Hepatocyte (in vitro differentiated cells): ENCODE measurements at regions not wholly inside any gene's neighbourhood (a gene's known extent, or its start where the extent isn't known, plus 50 kb on each side); places are given as distances from the start of the nearest gene placed in this dataset.
"Not testable (repeated sequence)": the region's sequence is repeated elsewhere in the genome, so short reads cannot be mapped to it uniquely, and the experiment has no call there.

Experiments used
- EZH2 ChIP-seq: fragments of 200-600 bp; sonication (generic); IDR thresholded peaks from 2 replicates; pipeline ENCODE4 v1.6.1; 2016; ENCODE audit warnings: antibody characterized with exemption, mild to moderate bottlenecking, borderline replicate concordance
- EZH2phosphoT487 ChIP-seq: fragments of 200-600 bp; sonication (generic); IDR thresholded peaks from one replicate; pipeline ENCODE4 v1.6.1; 2018; ENCODE audit warnings: antibody characterized with exemption, mild to moderate bottlenecking, low read depth, moderate library complexity; ENCODE audit not compliant: unreplicated experiment, severe bottlenecking
- TF ChIP-seq, protein P1 (sequence below): fragments of 200-600 bp; sonication (generic); IDR thresholded peaks from 2 replicates; pipeline ENCODE4 v1.5.1; 2016; ENCODE audit warnings: antibody characterized with exemption, mild to moderate bottlenecking; ENCODE audit not compliant: poor library complexity

DNA sequence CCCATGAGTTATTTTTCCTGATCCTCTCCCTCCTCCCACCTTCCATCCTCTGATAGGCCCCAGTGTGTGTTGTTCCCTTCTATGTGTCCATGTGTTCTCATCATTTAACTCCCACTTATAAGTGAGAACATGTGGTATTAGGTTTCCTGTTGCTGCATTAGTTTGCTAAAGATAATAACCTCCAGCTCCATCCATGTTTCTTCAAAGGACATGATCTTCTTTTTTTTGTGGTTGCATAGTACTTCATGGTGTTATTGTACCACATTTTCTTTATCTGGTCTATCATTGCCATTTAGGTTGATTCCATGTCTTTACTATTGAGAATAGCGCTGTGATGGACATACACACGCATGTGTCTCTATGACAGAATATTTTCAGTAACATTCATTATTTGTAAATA, 128.8 kb downstream of the ENC1 start:
- TF ChIP-seq, protein P1, sequence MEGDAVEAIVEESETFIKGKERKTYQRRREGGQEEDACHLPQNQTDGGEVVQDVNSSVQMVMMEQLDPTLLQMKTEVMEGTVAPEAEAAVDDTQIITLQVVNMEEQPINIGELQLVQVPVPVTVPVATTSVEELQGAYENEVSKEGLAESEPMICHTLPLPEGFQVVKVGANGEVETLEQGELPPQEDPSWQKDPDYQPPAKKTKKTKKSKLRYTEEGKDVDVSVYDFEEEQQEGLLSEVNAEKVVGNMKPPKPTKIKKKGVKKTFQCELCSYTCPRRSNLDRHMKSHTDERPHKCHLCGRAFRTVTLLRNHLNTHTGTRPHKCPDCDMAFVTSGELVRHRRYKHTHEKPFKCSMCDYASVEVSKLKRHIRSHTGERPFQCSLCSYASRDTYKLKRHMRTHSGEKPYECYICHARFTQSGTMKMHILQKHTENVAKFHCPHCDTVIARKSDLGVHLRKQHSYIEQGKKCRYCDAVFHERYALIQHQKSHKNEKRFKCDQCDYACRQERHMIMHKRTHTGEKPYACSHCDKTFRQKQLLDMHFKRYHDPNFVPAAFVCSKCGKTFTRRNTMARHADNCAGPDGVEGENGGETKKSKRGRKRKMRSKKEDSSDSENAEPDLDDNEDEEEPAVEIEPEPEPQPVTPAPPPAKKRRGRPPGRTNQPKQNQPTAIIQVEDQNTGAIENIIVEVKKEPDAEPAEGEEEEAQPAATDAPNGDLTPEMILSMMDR: not testable (repeated sequence)
- TF ChIP-seq EZH2, EZH2phosphoT487: not testable (repeated sequence)
